ENCODE measurements at regions not wholly inside any gene's neighbourhood (a gene's known extent, or its start where the extent isn't known, plus 50 kb on each side); places are given as distances from the start of the nearest gene placed in this dataset.

- TF ChIP-seq CTCF (IDR thresholded peaks at IDR 0.05; ENCODE audit: control extremely low read depth, extremely low read depth): no peak
- H3K9me3 ChIP-seq (ENCODE audit: control insufficient read depth in 4 of 4, insufficient read depth in 3 of 4, low read length in 3 of 4): peaks cover 0 to 7% (median 3%) of the 10 kb centered on the region in 4 donors
- DNase-seq (no peak), ATAC-seq (ENCODE audit: insufficient read depth, low FRiP score) (no peak)
- WGBS, 2 donors: 91 to 94% methylated on average over 1 of the region's 1 CpG
- H3K27me3 ChIP-seq (ENCODE audit: control insufficient read depth in 3 of 3, insufficient read depth in 3 of 3, low read length in 2 of 3): no peaks in the 10 kb centered on the region
- no peaks in the 10 kb centered on the region for H3K36me3 ChIP-seq (ENCODE audit: control insufficient read depth in 4 of 4, insufficient read depth in 4 of 4, low read length in 4 of 4)
- H3K27ac ChIP-seq (ENCODE audit: low read depth in 1 of 2, low read length in 1 of 2): no peak overlapping the region
- H3K9ac ChIP-seq (ENCODE audit: insufficient read depth in 1 of 2, low read length in 2 of 2): no peak overlapping the region
- H3K4me1 ChIP-seq (ENCODE audit: control insufficient read depth in 5 of 5, insufficient read depth in 5 of 5, low read length in 5 of 5): no peaks in the 10 kb centered on the region
- H3K4me3 ChIP-seq: no peak overlapping the region
Measured at GRCh38 chr14:62546862-62547474, 498.3 kb downstream of the KCNH5 start.

GRCh38 chr14:62557416-62557815 lies 487.8 kb downstream of the KCNH5 start:
- 74 to 87% methylated on average over 6 of the region's 6 CpGs for WGBS, 2 donors
- ATAC-seq (ENCODE audit: insufficient read depth, low FRiP score): no peak
- no peak for TF ChIP-seq CTCF (IDR thresholded peaks at IDR 0.05; ENCODE audit: control extremely low read depth, extremely low read depth)
- H3K4me1 ChIP-seq (ENCODE audit: control insufficient read depth in 5 of 5, insufficient read depth in 5 of 5, low read length in 5 of 5): no peaks in the 10 kb centered on the region
- no peaks in the 10 kb centered on the region for H3K27me3 ChIP-seq (ENCODE audit: control insufficient read depth in 3 of 3, insufficient read depth in 3 of 3, low read length in 2 of 3)
- H3K27ac ChIP-seq (ENCODE audit: low read depth in 1 of 2, low read length in 1 of 2): no peak overlapping the region
- peaks cover 0 to 2% (median 0%) of the 10 kb centered on the region in 4 donors for H3K9me3 ChIP-seq (ENCODE audit: control insufficient read depth in 4 of 4, insufficient read depth in 3 of 4, low read length in 3 of 4)
- no peaks in the 10 kb centered on the region for H3K36me3 ChIP-seq (ENCODE audit: control insufficient read depth in 4 of 4, insufficient read depth in 4 of 4, low read length in 4 of 4)
- no peak for DNase-seq
- no peak overlapping the region for H3K9ac ChIP-seq (ENCODE audit: insufficient read depth in 1 of 2, low read length in 2 of 2)
- H3K4me3 ChIP-seq: no peak overlapping the region

- Histone ChIP-seq H3K27me3 (ENCODE audit: control insufficient read depth in 3 of 3, insufficient read depth in 3 of 3, low read length in 2 of 3) (no peaks in the 10 kb centered on the region), H3K4me1 (ENCODE audit: control insufficient read depth in 5 of 5, insufficient read depth in 5 of 5, low read length in 5 of 5) (no peaks in the 10 kb centered on the region), H3K4me3 (no peak overlapping the region), H3K9me3 (ENCODE audit: control insufficient read depth in 4 of 4, insufficient read depth in 3 of 4, low read length in 3 of 4) (peaks cover 0 to 1% (median 0%) of the 10 kb centered on the region in 4 donors), H3K36me3 (ENCODE audit: control insufficient read depth in 4 of 4, insufficient read depth in 4 of 4, low read length in 4 of 4) (no peaks in the 10 kb centered on the region), H3K9ac (ENCODE audit: insufficient read depth in 1 of 2, low read length in 2 of 2) (no peak overlapping the region), H3K27ac (ENCODE audit: low read depth in 1 of 2, low read length in 1 of 2) (no peak overlapping the region)
- ATAC-seq (ENCODE audit: insufficient read depth, low FRiP score) (no peak), DNase-seq (peak in 1 of 3 donors; percentile 10)
- no peak for TF ChIP-seq CTCF (IDR thresholded peaks at IDR 0.05; ENCODE audit: control extremely low read depth, extremely low read depth)
- 81 to 83% methylated on average over 1 of the region's 1 CpG for whole genome bisulfite sequencing, 2 donors
Measured at GRCh38 chr14:62558451-62558850, 486.8 kb downstream of the KCNH5 start.

GRCh38 chr14:62585247-62585646 lies 460.0 kb downstream of the KCNH5 start:
- Histone ChIP-seq H3K27me3 (ENCODE audit: control insufficient read depth in 3 of 3, insufficient read depth in 3 of 3, low read length in 2 of 3) (no peaks in the 10 kb centered on the region), H3K27ac (ENCODE audit: low read depth in 1 of 2, low read length in 1 of 2) (no peak overlapping the region), H3K4me3 (no peak overlapping the region), H3K9ac (ENCODE audit: insufficient read depth in 1 of 2, low read length in 2 of 2) (no peak overlapping the region), H3K4me1 (ENCODE audit: control insufficient read depth in 5 of 5, insufficient read depth in 5 of 5, low read length in 5 of 5) (no peaks in the 10 kb centered on the region), H3K36me3 (ENCODE audit: control insufficient read depth in 4 of 4, insufficient read depth in 4 of 4, low read length in 4 of 4) (no peaks in the 10 kb centered on the region), H3K9me3 (ENCODE audit: control insufficient read depth in 4 of 4, insufficient read depth in 3 of 4, low read length in 3 of 4) (no peaks in the 10 kb centered on the region)
- 73 to 76% methylated on average over 2 of the region's 2 CpGs for WGBS, 2 donors
- DNase-seq (no peak), ATAC-seq (ENCODE audit: insufficient read depth, low FRiP score) (no peak)
- TF ChIP-seq CTCF (IDR thresholded peaks at IDR 0.05; ENCODE audit: control extremely low read depth, extremely low read depth): no peak
